MM.1S (cell line): ENCODE measurements at regions not wholly inside any gene's neighbourhood (a gene's known extent, or its start where the extent isn't known, plus 50 kb on each side); places are given as distances from the start of the nearest gene placed in this dataset.

Experiments used
- DNase-seq: peaks from one replicate; pipeline ENCODE4 v3.0.0-alpha.2; 2015
- H2AFZ ChIP-seq: fragments of 300-600 bp; sonication (generic); 2 replicates; pipeline ENCODE4 v1.6.0; 2016; ENCODE audit warnings: antibody characterized with exemption, low read length
- H3F3A ChIP-seq: fragments of 300-600 bp; sonication (generic); 2 replicates; pipeline ENCODE4 v1.6.1; 2016; ENCODE audit warnings: mild to moderate bottlenecking, antibody characterized with exemption, low read length, moderate library complexity, mixed read lengths; ENCODE audit not compliant: insufficient read depth
- H3K27ac ChIP-seq: fragments of 300-600 bp; sonication (generic); 2 replicates; pipeline ENCODE4 v1.5.1; 2016; ENCODE audit warnings: mild to moderate bottlenecking, low read length
- H3K27me3 ChIP-seq: fragments of 300-600 bp; sonication (generic); replicated peaks from 2 replicates; pipeline ENCODE4 v1.6.0; 2016; ENCODE audit warnings: low read length; ENCODE audit not compliant: insufficient read depth
- H3K36me3 ChIP-seq: fragments of 300-600 bp; sonication (generic); replicated peaks from 2 replicates; pipeline ENCODE4 v1.6.1; 2016; ENCODE audit warnings: mild to moderate bottlenecking, low read length, mixed read lengths; ENCODE audit not compliant: insufficient read depth
- H3K4me1 ChIP-seq: fragments of 300-600 bp; sonication (generic); 2 replicates; pipeline ENCODE4 v1.6.1; 2016; ENCODE audit warnings: low read length, mixed read lengths
- H3K4me2 ChIP-seq: fragments of 300-600 bp; sonication (generic); 2 replicates; pipeline ENCODE4 v1.6.0; 2016; ENCODE audit warnings: low read depth, low read length
- H3K4me3 ChIP-seq: fragments of 300-600 bp; sonication (generic); 2 replicates; pipeline ENCODE4 v1.5.1; 2016; ENCODE audit warnings: low read length, mixed read lengths
- H3K79me2 ChIP-seq: fragments of 300-600 bp; sonication (generic); 2 replicates; pipeline ENCODE4 v1.6.1; 2016; ENCODE audit warnings: mixed run types, low read length, mixed read lengths
- H3K9ac ChIP-seq: fragments of 300-600 bp; sonication (generic); 2 replicates; pipeline ENCODE4 v1.6.1; 2016; ENCODE audit warnings: low read length, mixed read lengths
- H3K9me2 ChIP-seq: fragments of 300-600 bp; sonication (generic); replicated peaks from 2 replicates; pipeline ENCODE4 v1.6.1; 2016; ENCODE audit warnings: mild to moderate bottlenecking, low read length, mixed read lengths; ENCODE audit not compliant: insufficient read depth
- H3K9me3 ChIP-seq: fragments of 300-600 bp; sonication (generic); replicated peaks from 2 replicates; pipeline ENCODE4 v1.6.1; 2016; ENCODE audit warnings: mild to moderate bottlenecking, low read length, mixed read lengths; ENCODE audit not compliant: insufficient read depth
- H4K20me1 ChIP-seq: fragments of 300-600 bp; sonication (generic); 2 replicates; pipeline ENCODE4 v1.6.1; 2016; ENCODE audit warnings: mild to moderate bottlenecking, low read length, moderate library complexity, mixed read lengths; ENCODE audit not compliant: insufficient read depth
- CTCF ChIP-seq: fragments of 300-600 bp; sonication (generic); IDR thresholded peaks from 2 replicates; pipeline ENCODE4 v1.5.1; 2016; ENCODE audit warnings: antibody characterized with exemption, low read length, mixed read lengths
- EZH2 ChIP-seq: fragments of 300-600 bp; sonication (generic); optimal IDR thresholded peaks from 2 replicates; pipeline ENCODE3; 2017; ENCODE audit warnings: low read depth, mild to moderate bottlenecking, antibody characterized with exemption, low read length, mixed read lengths
- EZH2phosphoT487 ChIP-seq: fragments of 300-600 bp; sonication (generic); IDR thresholded peaks from 2 replicates; pipeline ENCODE4 v1.6.1; 2018; ENCODE audit warnings: antibody characterized with exemption, low read length

GRCh38 chr11:96948066-96948465 is 558.3 kb downstream of the JRKL start:
- Histone ChIP-seq H3K27ac (no peak overlapping the region), H3F3A (no peaks in the 10 kb centered on the region), H3K36me3 (no peaks in the 10 kb centered on the region), H3K4me1 (no peaks in the 10 kb centered on the region), H3K27me3 (no peaks in the 10 kb centered on the region), H3K4me2 (no peak overlapping the region), H4K20me1 (no peaks in the 10 kb centered on the region), H2AFZ (no peak overlapping the region), H3K4me3 (no peak overlapping the region), H3K9ac (no peak overlapping the region), H3K79me2 (no peaks in the 10 kb centered on the region), H3K9me2 (no peaks in the 10 kb centered on the region), H3K9me3 (no peaks in the 10 kb centered on the region)
- DNase-seq: no peak
- TF ChIP-seq EZH2: no peak

DNA sequence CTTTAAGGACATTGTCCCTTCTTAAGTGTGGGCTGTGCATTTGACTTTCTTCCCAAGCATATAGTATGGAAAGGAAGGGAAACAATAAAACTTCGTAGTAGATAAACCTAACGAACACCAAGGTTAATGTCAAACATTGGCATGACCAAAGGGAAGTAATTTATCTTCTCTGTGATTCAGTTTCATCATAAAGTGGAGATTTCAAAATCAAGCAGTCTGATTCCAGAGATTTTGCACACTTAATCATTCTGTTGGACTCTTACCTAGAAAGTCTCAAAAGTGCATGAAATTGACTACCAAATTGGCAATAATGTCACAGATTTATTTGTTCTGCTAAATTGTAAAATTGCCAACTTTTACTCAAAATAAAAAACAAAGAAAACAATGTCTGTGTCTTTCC is 559.7 kb downstream of the JRKL start:
- no peak overlapping the region for H3K4me2 ChIP-seq

GRCh38 chr11:96954587-96955242 is 564.9 kb downstream of the JRKL start:
- Histone ChIP-seq H3K9me3 (no peaks in the 10 kb centered on the region), H4K20me1 (no peaks in the 10 kb centered on the region), H3K4me3 (no peak overlapping the region), H3K9ac (no peak overlapping the region), H3K36me3 (no peaks in the 10 kb centered on the region), H2AFZ (no peak overlapping the region), H3F3A (no peaks in the 10 kb centered on the region), H3K4me2 (no peak overlapping the region), H3K4me1 (no peaks in the 10 kb centered on the region), H3K79me2 (no peaks in the 10 kb centered on the region), H3K27me3 (no peaks in the 10 kb centered on the region), H3K27ac (no peak overlapping the region), H3K9me2 (no peaks in the 10 kb centered on the region)
- no peak for DNase-seq
- no peak for TF ChIP-seq EZH2
- no peak for TF ChIP-seq EZH2phosphoT487
- no peak for TF ChIP-seq CTCF

More for the DNA sequence above, 559.7 kb downstream of the JRKL start:
- TF ChIP-seq EZH2phosphoT487: no peak
- TF ChIP-seq EZH2: no peak
- no peak for TF ChIP-seq CTCF
- H3K9ac ChIP-seq: no peak overlapping the region
- H3K4me3 ChIP-seq: no peak overlapping the region
- no peaks in the 10 kb centered on the region for H3K9me2 ChIP-seq
- no peaks in the 10 kb centered on the region for H4K20me1 ChIP-seq
- no peaks in the 10 kb centered on the region for H3K79me2 ChIP-seq
- no peak overlapping the region for H3K27ac ChIP-seq
- H3K36me3 ChIP-seq: no peaks in the 10 kb centered on the region
- no peaks in the 10 kb centered on the region for H3K27me3 ChIP-seq
- no peaks in the 10 kb centered on the region for H3K9me3 ChIP-seq
- no peak overlapping the region for H2AFZ ChIP-seq
- no peaks in the 10 kb centered on the region for H3F3A ChIP-seq
- no peaks in the 10 kb centered on the region for H3K4me1 ChIP-seq
- no peak for DNase-seq

- Histone ChIP-seq H3K9me3 (no peaks in the 10 kb centered on the region), H4K20me1 (no peaks in the 10 kb centered on the region), H3K4me2 (no peak overlapping the region), H3F3A (no peaks in the 10 kb centered on the region), H3K36me3 (no peaks in the 10 kb centered on the region), H2AFZ (no peak overlapping the region), H3K27me3 (no peaks in the 10 kb centered on the region), H3K9ac (no peak overlapping the region), H3K27ac (no peak overlapping the region), H3K79me2 (no peaks in the 10 kb centered on the region), H3K4me1 (no peaks in the 10 kb centered on the region), H3K9me2 (no peaks in the 10 kb centered on the region), H3K4me3 (no peak overlapping the region)
- no peak for DNase-seq
- TF ChIP-seq CTCF (no peak), EZH2phosphoT487 (no peak), EZH2 (no peak)
Observed at GRCh38 chr11:96960476-96960875, 570.7 kb downstream of the JRKL start.
